ENCODE measurements at regions not wholly inside any gene's neighbourhood (a gene's known extent, or its start where the extent isn't known, plus 50 kb on each side); places are given as distances from the start of the nearest gene placed in this dataset.

- H3K27ac ChIP-seq (replicated peaks) = no peak overlapping the region
- no peak overlapping the region for H3K4me3 ChIP-seq (replicated peaks; ENCODE audit: insufficient read depth, low read length)
- DNase-seq (ENCODE audit: low read depth in 1 of 2, low spot score in 1 of 2) = no peak
- TF ChIP-seq SPI1 (IDR thresholded peaks at IDR 0.05; ENCODE audit: borderline replicate concordance, low read depth) = no peak
- TF ChIP-seq POLR2AphosphoS5 (IDR thresholded peaks at IDR 0.05; ENCODE audit: low read depth) = no peak
- no peak for TF ChIP-seq REST (IDR thresholded peaks at IDR 0.05; ENCODE audit: insufficient replicate concordance, low read depth)
- TF ChIP-seq CTCF (IDR thresholded peaks at IDR 0.05; ENCODE audit: insufficient read depth, low read length) = no peak
- no peak for TF ChIP-seq GABPA (IDR thresholded peaks at IDR 0.05; ENCODE audit: low read depth)
- H3K27me3 ChIP-seq (ENCODE audit: insufficient read depth, poor library complexity, severe bottlenecking) = no peaks in the 10 kb centered on the region
These were observed 65.5 kb upstream of the SIX2 start for GRCh38 chr2:45074713-45075112.

- Histone ChIP-seq H3K27me3 (ENCODE audit: insufficient read depth, poor library complexity, severe bottlenecking) (no peaks in the 10 kb centered on the region), H3K27ac (replicated peaks) (no peak overlapping the region), H3K4me3 (replicated peaks; ENCODE audit: insufficient read depth, low read length) (no peak overlapping the region)
- TF ChIP-seq GABPA (IDR thresholded peaks at IDR 0.05; ENCODE audit: low read depth) = no peak
- no peak for TF ChIP-seq SPI1 (IDR thresholded peaks at IDR 0.05; ENCODE audit: borderline replicate concordance, low read depth)
- TF ChIP-seq REST (IDR thresholded peaks at IDR 0.05; ENCODE audit: insufficient replicate concordance, low read depth) = no peak
- no peak for TF ChIP-seq POLR2AphosphoS5 (IDR thresholded peaks at IDR 0.05; ENCODE audit: low read depth)
- TF ChIP-seq CTCF (IDR thresholded peaks at IDR 0.05; ENCODE audit: insufficient read depth, low read length) = no peak
- no peak for DNase-seq (ENCODE audit: low read depth in 1 of 2, low spot score in 1 of 2)
These were observed 63.6 kb upstream of the SIX2 start for GRCh38 chr2:45072862-45073237.

- H3K4me3 ChIP-seq (replicated peaks; ENCODE audit: insufficient read depth, low read length) = no peak overlapping the region
- H3K27ac ChIP-seq (replicated peaks) = no peak overlapping the region
- TF ChIP-seq REST (IDR thresholded peaks at IDR 0.05; ENCODE audit: insufficient replicate concordance, low read depth) (no peak), POLR2AphosphoS5 (IDR thresholded peaks at IDR 0.05; ENCODE audit: low read depth) (no peak), CTCF (IDR thresholded peaks at IDR 0.05; ENCODE audit: insufficient read depth, low read length) (no peak), SPI1 (IDR thresholded peaks at IDR 0.05; ENCODE audit: borderline replicate concordance, low read depth) (no peak), GABPA (IDR thresholded peaks at IDR 0.05; ENCODE audit: low read depth) (no peak)
- H3K27me3 ChIP-seq (ENCODE audit: insufficient read depth, poor library complexity, severe bottlenecking) = no peaks in the 10 kb centered on the region
- no peak for DNase-seq (ENCODE audit: low read depth in 1 of 2, low spot score in 1 of 2)
These were observed 63.0 kb upstream of the SIX2 start for GRCh38 chr2:45072064-45072861.
